ENCODE measurements at regions not wholly inside any gene's neighbourhood (a gene's known extent, or its start where the extent isn't known, plus 50 kb on each side); places are given as distances from the start of the nearest gene placed in this dataset.
A peak's percentile ranks its signal among the peaks of the same experiment; 100 is the strongest.

DNA sequence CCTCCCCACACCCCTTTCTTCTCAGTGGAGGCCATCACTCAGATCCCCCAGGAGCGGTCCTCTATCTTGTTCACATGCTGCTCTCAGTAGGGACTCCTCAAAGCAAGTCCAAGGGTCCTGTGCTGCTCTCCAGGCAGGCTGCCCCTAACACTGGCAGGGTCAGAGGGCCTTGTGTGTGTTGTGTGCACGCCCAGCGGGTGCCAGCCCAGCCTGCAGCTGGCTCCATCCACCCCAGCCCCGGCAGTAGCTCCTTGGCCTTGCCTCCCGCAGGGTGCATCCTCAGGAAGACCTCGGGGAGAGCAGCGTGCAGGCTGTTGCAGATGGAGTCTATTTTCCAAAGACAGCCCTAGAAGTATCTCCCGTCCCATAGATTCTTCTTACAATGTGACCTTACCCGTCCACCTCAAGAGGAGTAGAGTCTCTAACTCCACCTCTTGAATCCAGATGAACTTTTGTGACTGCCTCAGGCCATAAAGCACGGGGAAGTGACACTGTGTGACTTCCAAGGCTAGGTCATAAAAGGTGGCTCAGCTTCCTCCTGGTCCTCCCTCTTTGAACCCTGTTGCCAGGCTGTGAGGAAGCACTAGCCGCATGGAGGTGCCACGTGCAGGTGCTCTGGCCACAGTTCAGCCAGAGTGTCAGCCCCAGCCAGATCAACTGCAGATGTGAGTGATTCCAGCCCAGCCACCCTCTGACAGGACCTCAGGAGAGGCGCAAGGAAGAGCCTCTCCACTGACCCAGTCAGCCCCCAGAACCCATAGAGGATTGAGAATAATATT is 531.6 kb downstream of the SHQ1 start:
- DNase-seq, result no peak

DNA sequence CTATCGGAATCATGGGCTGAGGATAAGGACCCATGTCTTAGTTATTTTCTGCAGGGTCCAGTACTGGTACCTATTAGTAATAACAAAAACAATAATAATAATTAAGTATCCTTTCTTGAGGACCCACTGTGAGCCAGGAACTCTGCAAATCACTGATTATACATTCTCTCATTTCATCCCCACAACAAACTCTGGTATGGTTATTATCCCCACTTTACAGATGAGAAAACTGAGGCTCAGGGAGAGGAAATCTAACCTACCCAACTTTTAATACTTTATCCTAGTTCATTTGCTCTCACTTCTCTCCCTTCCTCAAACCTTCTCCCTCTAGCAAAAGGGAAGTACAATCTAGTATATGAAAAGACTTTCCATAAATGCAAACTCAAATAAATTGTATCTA is 528.4 kb upstream of the PROK2 start:
- no peak for DNase-seq

DNA sequence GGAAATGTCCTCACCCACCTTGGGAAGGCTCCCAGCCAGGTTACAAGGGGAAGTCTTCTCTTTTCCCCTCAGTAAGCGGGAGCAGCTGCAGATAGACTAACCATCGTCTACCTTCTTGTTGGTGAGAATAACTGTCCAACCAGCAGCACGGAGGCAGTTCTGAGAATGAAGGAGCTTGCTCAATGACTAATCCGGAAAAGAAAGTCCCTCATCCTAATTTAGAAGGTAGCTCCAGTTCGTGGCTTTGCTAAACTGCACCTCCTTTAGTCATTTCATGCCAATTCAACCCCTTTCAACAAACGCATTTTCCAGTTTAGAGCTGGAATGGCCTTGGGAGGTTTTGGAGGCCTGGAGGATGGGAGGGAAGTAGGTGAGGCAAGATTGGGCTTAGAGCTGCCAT is 527.4 kb upstream of the PROK2 start:
- DNase-seq, result no peak

DNA sequence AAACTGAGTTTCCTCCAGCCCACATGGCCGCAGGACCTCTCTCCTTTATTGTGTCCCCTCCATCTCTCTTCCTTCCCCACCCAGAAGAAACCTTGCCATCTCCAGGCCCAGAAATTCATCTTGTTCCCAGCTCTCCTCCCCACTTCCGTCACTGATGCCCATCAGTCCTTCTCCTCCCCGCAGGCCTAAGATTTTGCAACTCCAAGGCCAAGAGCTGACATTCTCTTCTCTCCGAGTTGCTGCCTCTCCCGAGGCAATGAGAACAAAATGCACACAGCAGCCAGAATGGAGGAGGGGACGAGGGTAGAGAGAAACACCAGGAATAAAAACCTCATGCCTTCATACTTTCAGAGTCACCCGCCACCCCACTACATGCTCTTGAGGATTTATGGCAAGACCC is 526.5 kb upstream of the PROK2 start:
- no peak for DNase-seq

DNA sequence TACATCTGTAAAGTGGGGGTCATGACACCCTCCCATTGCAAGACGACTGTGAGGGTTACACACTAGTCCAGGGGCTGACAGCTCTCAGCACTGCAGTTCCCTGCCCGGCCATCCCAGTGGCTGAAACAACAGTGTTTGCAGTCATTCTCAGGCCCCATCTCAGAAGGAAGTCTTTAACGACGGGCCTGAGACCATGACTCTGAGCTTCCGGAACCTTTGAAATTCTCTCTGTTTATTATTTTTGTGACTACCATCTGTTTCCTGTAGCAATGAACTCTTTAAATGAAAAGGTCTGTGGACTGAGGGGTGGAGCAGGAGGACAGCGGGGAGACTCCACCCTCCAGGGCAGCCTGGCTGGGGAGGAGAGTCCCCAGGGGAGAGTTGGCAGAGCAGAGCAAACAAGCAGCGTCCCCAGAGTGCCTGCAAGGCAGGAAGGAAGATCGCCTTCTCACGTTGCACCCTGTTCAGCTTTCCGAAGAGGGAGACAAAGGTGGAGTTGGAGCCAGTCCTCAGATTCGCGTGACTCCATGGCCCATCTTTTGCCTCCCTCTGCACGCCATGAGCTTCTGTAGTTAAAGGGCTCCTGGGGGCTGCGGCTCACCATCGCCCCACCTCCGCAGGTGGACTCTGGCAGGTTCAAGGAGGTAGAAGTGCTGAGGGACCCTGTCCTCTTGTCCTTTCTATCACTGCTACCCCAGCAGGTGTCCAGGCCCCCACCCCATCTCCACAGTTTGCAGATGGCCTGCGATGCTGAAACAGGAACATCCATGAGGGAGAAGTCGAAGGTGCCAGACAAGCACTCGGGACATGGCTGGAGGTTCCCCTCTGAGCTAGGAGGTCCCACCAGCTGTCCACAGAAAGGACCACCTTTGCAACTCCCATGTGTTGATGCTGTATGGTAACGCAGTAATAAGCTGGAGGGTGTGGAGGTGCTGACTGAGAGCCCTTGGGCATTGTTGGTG is 525.8 kb upstream of the PROK2 start:
- peak; percentile 71 for DNase-seq

DNA sequence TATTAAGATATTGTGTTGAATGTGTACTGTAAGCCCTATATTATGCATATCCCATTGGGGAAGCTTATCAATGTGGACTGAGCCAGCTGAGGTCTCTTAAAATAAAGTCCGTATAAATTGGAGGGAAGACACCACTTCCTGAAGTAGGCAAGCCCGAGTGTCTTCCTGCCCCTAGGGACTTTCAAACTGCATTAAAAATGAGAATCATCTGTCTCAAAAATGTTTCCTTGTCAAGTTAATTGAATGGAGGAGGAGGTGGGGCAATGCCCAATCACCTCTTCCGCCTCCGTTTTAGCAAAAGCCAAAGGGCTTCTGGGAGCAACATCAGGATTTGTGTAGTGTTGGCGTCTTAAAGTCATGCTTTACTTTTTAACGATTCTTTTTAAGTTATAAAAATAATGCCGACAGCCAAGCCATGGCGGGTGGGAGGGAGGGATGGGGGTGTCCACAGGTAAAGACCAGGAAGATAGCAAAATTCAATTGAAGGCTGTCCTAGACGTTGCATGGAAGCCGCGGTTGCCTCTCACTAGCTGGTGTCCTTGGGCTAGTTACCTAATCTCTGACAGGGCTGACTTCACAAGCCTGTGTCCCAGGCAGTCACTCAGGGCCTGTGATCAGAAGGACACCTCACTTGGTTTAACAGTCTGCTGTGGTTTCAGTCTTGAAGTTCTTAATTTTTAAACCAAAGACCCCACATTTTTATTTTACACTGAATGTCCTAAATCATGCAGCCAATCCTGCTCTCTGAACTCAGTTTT is 524.9 kb upstream of the PROK2 start:
- no peak for DNase-seq

DNA sequence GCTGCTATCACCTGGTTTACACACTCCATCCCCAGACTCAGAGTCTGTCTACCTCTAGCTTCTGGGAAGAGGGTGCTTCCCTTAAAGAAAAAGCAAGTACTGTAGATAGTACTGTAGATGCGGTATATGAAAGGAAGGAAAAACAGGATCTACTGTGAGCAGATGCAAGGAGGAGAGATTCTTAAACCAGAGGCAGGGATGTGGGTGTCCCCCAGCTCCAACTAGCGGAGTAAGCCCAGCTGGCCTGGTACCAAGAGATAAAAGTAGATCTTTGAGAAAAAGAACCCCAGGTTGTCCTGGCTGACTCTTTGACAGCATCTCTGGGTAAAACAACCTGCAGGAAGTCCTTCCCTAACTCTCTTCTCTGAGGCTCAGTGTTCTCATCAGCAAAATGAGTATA is 523.7 kb upstream of the PROK2 start:
- no peak for DNase-seq

DNA sequence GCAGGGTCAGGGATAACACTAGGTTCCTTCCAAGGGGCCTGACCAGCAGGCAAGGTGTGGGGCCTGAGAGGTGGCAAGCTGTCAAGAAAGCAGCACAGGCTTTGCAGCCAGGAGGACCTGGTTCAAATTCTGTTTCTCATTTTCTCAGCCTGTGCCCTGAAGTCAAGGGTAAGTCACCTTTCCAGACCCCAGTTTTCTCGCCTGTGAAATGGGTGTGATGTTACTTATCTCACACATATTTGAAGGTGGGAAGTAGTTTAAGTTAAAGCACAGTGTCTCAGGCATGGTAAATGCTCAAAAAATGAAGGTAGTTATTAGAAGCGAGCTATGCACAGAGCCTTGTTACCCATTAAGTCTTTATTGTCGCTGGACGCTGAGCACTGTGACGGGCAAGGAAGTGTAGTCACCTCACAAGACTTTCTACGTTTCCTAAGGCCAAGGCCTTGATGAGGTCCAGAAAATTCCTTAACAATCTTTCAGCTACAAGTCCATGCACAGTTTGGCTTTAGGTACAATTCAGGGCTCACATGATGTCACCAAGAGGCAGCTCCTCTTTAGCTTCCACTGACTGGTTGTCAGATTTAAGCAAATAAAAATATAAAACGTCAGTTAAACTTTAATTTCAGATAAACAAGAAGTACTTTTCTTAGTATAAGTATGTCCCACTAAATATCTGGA is 522.6 kb upstream of the PROK2 start:
- no peak for DNase-seq

DNA sequence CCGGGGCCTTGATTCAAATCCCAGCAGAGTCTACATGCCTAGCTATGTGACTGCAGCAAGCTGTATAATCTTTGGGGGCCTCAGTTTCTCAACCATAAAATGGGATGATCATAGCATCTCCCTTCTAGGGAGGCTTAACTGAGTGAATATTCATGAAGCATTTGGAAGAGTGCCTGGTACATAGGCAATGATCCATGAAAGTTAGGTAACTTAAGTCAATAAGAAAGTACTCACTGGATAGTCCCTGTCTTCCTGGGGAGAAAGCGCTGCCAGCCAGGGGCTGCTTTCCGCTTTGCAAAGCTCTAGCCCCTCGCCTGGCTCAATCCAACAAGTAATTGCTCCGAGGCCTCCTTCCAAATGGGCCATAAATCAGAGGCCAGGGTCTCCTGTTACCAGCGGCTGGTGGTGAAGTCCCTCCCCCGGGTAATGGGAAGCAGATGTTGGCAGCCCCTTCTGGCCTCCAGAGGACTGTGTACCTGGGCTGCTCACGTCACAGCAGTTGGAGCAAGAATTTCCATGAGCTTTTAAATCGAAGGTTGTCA is 521.9 kb upstream of the PROK2 start:
- DNase-seq, result peak; percentile 88

DNA sequence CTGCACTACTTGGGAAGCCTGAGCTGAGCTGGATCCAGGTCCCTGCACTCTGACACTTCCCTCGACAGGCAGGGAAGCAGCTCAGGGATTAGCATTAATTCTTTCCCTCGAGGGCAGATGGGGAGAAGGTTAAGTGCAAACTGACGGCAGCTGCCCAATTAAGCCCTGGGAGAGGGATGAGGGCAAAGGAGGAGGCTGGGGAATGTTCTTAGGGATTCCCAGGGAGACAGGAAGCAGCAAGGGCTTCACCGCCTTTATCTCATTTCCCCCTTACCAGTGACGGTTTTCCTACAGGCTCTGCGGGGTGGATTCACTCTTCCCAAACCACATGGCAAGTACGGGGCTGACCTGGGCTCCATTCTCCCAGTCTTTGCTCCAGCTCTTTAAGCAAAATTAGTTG is 519.0 kb upstream of the PROK2 start:
- DNase-seq, result no peak

DNA sequence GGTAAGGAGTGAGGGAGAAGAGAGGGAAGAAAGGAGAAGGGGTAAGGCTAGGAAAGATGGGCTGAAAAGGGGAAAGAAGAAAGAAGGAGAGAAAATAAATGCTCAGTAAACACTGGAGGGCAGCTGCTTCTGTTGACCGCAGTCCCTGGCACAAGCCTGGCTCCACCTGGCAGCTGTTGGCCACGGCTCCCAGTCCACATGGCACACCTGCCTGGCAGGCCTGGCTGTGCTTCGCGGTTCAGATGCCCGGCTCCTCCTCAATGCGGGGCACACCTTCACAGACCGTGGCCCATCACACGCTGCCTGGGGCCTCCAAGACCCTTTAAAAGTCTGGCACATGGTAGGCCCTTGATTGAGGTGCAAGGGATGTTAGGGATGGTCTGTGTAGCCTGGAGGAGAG is 516.8 kb upstream of the PROK2 start:
- DNase-seq, result no peak

DNA sequence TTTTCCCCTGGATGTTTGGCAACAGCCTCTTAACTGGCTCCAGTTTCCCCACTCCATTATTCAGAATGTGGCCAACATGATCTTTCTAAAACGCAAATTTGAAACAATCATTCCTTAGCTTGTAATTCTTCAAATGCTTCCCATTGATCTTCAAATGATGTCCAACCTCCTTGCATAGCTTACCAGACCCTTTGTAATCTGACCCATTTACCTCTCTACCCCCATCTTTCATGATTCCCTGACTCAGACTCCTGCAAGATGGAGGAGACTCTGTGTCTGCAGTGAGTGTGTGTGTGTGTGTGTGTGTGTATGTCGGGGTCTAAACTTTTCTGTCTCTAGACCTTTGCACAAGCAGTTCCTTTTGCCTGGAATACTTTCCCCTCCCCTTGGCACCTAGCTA is 515.7 kb upstream of the PROK2 start:
- no peak for DNase-seq

DNA sequence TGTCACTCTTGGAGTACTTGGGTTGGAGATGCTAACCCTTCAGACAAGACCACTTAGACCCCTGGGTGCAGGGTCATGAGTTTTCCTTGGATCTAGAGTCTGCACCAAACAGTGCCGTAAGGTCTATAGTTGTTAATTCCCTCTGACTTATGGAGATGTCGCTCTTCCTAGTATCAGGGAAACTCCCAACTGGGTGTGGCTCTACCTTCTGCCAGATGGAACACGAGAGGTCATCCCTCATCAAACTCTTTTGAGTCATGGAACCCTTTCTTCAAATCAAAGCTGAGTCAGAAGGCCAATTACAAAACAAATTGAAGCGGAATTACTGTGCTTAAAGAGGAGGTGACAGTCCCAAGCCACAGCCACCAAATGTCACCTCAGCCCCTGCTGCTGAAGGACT is 514.9 kb upstream of the PROK2 start:
- DNase-seq, result no peak

DNA sequence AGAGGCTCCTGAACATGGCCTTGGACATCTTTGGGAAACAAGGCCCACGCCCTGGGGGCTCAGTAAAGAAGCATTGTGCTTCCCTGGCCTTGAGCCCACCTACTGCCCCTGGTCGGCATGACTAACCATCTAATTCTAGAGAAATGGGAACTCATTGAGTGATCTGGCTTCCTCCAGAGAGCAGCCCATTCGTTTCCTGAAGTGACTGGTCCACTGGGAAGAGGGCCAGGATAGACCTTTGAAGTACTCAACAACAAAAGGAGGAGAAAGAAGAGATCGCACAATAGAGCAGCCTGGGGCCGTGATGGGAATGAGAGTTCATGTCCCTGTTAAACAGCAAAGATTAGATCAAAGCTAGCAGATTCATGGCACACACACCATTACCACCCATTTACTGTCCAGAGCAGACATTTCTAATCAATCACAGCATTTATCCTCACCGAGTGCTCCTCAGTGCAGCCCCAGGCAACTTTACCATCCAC is 514.4 kb upstream of the PROK2 start:
- DNase-seq, result no peak

DNA sequence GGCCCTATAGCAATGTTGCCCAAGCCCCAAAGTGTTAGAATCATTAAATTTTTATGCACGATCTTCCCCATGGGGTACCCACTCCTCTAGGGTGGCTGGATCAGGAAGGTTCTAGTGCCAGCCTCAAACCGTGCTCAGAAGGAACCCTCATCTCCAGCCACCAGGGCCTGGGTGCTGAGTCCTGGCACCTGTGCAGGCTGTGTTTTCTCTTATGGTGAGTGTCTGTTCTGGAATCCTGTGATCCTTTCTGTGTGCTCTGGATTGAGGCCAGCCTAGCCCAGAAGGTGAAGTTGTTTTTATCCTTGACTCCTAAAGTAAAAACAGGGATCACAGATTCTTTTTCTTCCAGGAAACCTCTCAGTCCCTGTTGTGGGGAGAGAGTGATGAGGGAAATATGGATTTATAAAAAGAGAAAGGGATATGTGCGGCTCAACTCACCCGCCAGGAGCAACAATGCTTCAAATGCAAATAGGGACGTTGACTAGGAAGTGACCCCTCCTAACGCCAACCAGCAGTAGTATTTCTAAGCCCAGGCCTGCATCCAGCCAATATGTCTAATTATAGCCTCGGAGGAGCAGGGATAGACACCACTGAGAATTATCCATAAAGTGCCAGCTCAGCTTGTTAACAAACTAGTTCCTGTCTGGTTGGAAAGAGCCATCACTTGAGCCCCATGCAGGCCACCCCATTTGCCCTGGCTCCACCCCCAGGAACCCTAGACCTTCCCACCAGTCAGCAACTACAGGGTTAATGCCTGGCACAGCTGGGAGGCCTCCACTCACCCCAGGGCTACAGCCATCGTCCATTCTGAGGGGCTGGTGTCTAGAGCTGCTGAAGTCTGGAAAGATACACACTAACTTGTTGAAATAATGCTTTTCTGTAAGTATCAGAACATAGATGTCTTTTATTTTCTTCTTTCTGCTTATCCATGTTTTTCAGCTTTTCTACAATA is 513.5 kb upstream of the PROK2 start:
- no peak for DNase-seq

DNA sequence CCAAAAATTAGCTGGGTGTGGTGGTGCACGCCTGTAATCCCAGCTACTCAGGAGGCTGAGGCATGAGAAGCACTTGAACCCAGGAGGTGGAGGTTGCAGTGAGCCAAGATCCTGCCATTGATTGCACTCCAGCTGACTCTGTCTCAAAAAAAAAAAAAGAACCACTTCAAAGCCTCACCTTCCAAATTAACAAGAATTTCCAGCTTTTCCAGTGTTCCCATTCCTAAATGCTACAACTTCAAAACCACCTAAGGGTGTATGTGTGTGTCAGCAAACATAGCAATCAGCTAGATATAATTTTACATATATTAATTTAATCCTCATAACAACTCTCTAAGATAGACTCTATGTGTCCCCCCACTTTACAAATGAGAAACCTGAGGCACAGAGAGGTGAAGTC is 512.5 kb upstream of the PROK2 start:
- no peak for DNase-seq

DNA sequence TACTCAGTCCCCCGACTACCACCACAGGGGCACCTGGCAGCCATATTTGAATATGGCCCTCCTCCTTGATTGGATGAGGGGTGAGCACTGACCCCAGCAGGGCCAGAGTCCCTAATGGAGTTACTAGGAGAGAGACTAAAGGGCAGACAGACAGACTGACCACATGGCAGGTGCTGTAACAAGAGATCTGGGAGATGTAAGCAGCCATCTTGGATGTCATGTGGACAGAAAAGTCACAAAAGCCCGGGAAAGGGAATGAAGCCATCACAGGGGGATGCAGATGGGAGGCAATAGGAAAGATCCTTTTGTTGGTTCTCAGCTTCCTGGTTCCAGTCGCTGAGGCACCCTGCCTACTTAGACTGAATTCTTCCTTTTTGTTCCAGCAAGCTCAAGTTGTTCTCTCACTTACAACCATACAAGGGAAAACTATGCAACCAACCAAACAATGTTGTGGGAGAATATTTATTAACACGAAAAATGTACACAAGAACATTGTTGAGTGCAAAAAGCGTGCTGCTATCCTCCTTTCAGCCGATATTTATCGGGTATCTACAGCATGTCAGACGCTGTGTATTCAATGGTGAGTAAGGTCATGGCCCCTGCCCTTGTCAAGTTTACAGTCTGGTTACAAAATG is 511.6 kb upstream of the PROK2 start:
- DNase-seq, result no peak

DNA sequence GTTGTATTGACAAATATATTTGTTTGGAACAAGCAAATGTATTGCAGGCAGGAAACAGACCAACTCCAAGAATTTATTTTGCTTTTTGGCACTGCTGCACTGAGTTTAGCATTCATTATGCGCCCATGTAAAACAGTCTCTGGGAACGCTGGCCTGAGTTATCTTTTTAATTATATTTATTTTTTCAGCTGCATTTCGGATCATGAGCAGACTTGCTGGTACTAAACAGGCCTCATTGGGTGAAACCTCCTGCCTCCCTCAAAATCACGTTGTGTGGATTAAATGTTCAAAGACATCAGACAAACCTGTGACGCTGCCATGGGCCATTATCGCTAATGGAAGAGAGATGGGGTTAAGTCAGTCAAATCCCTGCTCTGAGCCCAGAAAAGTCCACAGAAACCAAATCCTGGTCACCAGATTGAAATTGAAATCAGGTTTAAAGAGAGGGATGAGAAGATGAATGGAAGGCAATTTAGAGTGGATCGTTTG is 511.1 kb upstream of the PROK2 start:
- no peak for DNase-seq

DNA sequence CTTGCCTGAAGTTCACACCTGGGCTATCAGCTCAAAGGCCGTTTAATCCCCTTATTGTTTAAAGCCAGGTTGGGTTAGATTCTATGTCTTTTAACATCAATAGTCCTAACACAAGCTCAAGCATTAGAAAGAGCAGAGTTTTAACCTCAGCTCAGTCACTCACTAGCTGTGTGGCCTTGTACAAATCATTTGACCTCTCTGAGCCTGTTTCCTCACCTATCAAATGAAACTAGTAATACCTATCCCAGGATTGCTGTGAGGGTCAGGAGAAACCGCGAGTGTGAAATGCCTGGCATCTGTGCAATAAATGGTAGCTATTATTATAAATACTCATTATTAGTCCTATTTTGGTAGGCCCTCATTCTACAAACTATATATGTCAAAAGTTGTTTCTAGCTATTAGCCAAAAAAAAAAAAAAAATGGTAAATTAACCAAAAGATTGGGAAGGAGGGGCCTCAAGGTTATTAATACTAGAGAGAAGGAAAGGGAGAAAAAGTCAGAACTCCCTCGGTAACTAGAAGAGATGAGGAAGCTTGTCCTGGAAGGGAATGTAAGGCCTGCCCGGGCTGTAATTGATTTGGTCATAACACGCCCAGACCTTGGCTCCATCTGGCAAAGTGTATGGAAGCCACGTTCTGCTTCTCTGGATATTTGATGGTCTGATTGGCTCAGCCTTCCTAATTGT is 510.5 kb upstream of the PROK2 start:
- no peak for DNase-seq
